GM19328 (cell line): ENCODE measurements at regions not wholly inside any gene's neighbourhood (a gene's known extent, or its start where the extent isn't known, plus 50 kb on each side); places are given as distances from the start of the nearest gene placed in this dataset.

ENCODE experiments used
- ATAC-seq: cut with Tn5 transposase; IDR thresholded peaks from one replicate; pipeline ENCODE4 v1.9.1; 2021; ENCODE audit warnings: mild to moderate bottlenecking, moderate library complexity; ENCODE audit not compliant: unreplicated experiment

GRCh38 chr1:228914700-228915099, 179.4 kb downstream of the RHOU start:
- ATAC-seq: no peak

GRCh38 chr1:228917342-228917741, 182.1 kb downstream of the RHOU start:
- ATAC-seq: no peak

- no peak for ATAC-seq
Observed at GRCh38 chr1:228917755-228918154, 182.5 kb downstream of the RHOU start.

- no peak for ATAC-seq
Observed at GRCh38 chr1:228918335-228918734, 183.1 kb downstream of the RHOU start.

- ATAC-seq: no peak
Observed at GRCh38 chr1:228919914-228920313, 184.6 kb downstream of the RHOU start.

GRCh38 chr1:228920831-228921230, 185.6 kb downstream of the RHOU start:
- ATAC-seq: no peak

- ATAC-seq: no peak
Observed at GRCh38 chr1:228921481-228921880, 186.2 kb downstream of the RHOU start.

- no peak for ATAC-seq
Observed at GRCh38 chr1:228922722-228923376, 187.6 kb downstream of the RHOU start.

- no peak for ATAC-seq
Observed at GRCh38 chr1:228923973-228924686, 188.9 kb downstream of the RHOU start.

- no peak for ATAC-seq
Observed at GRCh38 chr1:228925691-228926090, 190.4 kb downstream of the RHOU start.

- no peak for ATAC-seq
Observed at GRCh38 chr1:228927421-228927820, 192.1 kb downstream of the RHOU start.

- ATAC-seq: no peak
Observed at GRCh38 chr1:228927946-228928898, 192.9 kb downstream of the RHOU start.

GRCh38 chr1:228929476-228930027, 194.3 kb downstream of the RHOU start:
- ATAC-seq: no peak

GRCh38 chr1:228930479-228930957, 195.2 kb downstream of the RHOU start:
- no peak for ATAC-seq

GRCh38 chr1:228933753-228934152, 198.5 kb downstream of the RHOU start:
- no peak for ATAC-seq

- ATAC-seq: no peak
Observed at GRCh38 chr1:228935198-228935663, 200.0 kb downstream of the RHOU start.

GRCh38 chr1:228935855-228936727, 200.8 kb downstream of the RHOU start:
- no peak for ATAC-seq

GRCh38 chr1:228936881-228937280, 201.6 kb downstream of the RHOU start:
- ATAC-seq: no peak

- no peak for ATAC-seq
Observed at GRCh38 chr1:228937351-228937750, 202.1 kb downstream of the RHOU start.
